Stimulated activated naive B cell treated with anti-CD40 and anti-IgM and Interleukin-4, amounts not matched to agents 10 μg/mL and 1 μg/mL and 100 μg/mL, for 72 hours (primary cell): ENCODE measurements at regions not wholly inside any gene's neighbourhood (a gene's known extent, or its start where the extent isn't known, plus 50 kb on each side); places are given as distances from the start of the nearest gene placed in this dataset.

Experiments used
- ATAC-seq, 2 donors: fragments of 150-1000 bp; cut with Tn5 transposase; replicated peaks; 2 replicates each; pipeline ENCODE4 v1.10.0; 2021; ENCODE audit warnings: moderate library complexity in 1 of 2
- DNase-seq: peaks from one replicate; pipeline ENCODE4 v3.0.0; 2021
- H3K27ac Mint-ChIP-seq: one replicate; pipeline ENCODE4 v1.8.0; 2022; ENCODE audit warnings: mild to moderate bottlenecking, mixed read lengths
- H3K27me3 Mint-ChIP-seq, 2 donors: one replicate each; pipeline ENCODE4 v1.8.0; 2022; ENCODE audit warnings: mixed read lengths in 2 of 2
- H3K36me3 Mint-ChIP-seq, 2 donors: one replicate each; pipeline ENCODE4 v1.8.0; 2022; ENCODE audit warnings: mixed read lengths in 2 of 2, mild to moderate bottlenecking in 1 of 2
- H3K4me1 Mint-ChIP-seq, 2 donors: one replicate each; pipeline ENCODE4 v1.8.0; 2022; ENCODE audit warnings: mixed read lengths in 2 of 2, mild to moderate bottlenecking in 1 of 2
- H3K4me3 Mint-ChIP-seq, 2 donors: one replicate each; pipeline ENCODE4 v1.8.0; 2022; ENCODE audit warnings: mild to moderate bottlenecking in 2 of 2, mixed read lengths in 2 of 2, moderate library complexity in 1 of 2
- H3K9me3 Mint-ChIP-seq, 2 donors: one replicate each; pipeline ENCODE4 v1.8.0; 2022; ENCODE audit warnings: mixed read lengths in 2 of 2, mild to moderate bottlenecking in 1 of 2

DNA sequence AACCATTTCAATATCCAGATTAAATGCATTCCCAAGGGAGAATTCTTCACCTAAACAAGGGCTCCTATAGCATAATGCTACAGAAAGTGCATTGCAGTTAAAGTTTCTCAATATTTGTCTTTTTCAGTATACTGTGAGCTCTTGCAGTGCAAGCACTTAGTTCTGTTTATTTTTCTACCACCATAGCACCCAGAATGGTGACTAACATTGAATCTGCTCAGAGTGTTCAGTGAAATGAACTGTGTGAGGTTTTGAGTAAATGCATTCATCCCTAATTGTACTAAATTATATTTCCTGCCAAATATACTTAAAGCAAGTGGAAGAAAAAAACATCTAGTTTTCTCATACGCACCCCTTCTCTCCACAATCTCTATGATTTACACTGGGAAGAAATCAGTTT lies 383.9 kb downstream of the PCDH7 start:
- DNase-seq (no peak), ATAC-seq (no peak)
- H3K27me3 Mint-ChIP-seq = no peaks in the 10 kb centered on the region
- no peaks in the 10 kb centered on the region for H3K4me1 Mint-ChIP-seq
- no peaks in the 10 kb centered on the region for H3K36me3 Mint-ChIP-seq
- no peak overlapping the region for H3K27ac Mint-ChIP-seq
- H3K9me3 Mint-ChIP-seq = peaks cover 1 to 3% of the 10 kb centered on the region in 2 donors
- no peak overlapping the region for H3K4me3 Mint-ChIP-seq

DNA sequence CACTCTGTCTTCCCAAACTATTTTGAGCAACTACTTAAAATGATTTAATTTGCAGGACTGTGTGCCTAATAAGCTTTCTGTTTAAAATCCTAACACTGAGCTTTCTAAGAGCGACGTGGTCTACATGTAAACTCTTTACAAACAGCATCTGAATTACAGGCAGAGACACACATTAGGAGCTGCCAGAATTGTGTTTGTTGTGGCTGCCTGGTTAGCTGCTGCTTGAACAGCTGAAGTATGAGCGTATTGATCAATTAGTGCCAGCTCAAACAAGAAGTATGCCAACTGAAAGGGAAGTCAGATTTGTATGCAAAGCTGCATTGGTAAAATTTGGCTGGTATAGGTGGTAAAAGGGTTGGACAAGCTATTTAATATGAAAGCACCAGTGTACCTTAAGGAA lies 384.4 kb downstream of the PCDH7 start:
- H3K4me3 Mint-ChIP-seq = no peak overlapping the region
- H3K4me1 Mint-ChIP-seq = no peaks in the 10 kb centered on the region
- no peak overlapping the region for H3K27ac Mint-ChIP-seq
- DNase-seq (no peak), ATAC-seq (no peak)
- no peaks in the 10 kb centered on the region for H3K36me3 Mint-ChIP-seq
- H3K27me3 Mint-ChIP-seq = no peaks in the 10 kb centered on the region
- peaks cover 1 to 3% of the 10 kb centered on the region in 2 donors for H3K9me3 Mint-ChIP-seq

DNA sequence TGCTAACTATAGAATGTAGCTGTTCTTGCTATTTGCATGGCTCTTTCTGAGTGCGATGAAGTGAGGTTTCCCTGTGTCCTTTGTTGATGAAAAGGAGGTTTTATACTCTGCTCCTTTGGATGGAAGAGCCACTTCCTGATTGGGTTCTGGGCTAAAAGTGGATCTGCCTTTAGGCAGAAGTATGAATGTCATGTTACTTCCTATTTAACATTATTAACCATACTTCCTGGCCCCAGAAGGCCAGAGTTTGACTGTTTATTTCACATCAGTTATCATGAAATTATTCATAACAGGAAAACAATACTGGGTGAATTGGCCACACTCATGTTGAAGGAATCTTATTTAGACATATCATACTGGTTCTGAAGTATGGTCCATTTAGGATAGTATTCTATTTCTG lies 386.2 kb downstream of the PCDH7 start:
- ATAC-seq (no peak), DNase-seq (no peak)
- H3K9me3 Mint-ChIP-seq = peaks cover 0 to 1% of the 10 kb centered on the region in 2 donors
- H3K27me3 Mint-ChIP-seq = no peaks in the 10 kb centered on the region
- no peak overlapping the region for H3K27ac Mint-ChIP-seq
- no peak overlapping the region for H3K4me3 Mint-ChIP-seq
- H3K36me3 Mint-ChIP-seq = no peaks in the 10 kb centered on the region
- no peaks in the 10 kb centered on the region for H3K4me1 Mint-ChIP-seq

DNA sequence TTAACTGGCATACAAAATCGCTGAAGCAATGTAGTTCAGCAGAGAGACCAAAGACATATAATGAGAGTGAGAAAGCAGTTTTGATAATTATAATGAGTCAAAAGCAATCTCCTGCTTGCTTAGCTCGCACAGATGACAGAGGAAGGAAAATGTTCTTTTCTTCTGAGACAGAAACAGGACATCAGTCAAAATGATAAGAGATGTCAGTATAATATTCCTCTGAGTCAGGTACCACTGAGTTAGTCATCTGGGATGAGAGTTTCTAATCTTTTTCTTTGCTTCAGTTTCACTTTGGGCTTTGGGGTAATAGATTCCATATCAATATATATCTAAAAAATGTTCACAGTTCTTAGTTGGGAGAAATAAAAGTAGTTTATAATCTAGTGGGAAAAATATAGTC lies 387.2 kb downstream of the PCDH7 start:
- Mint-ChIP-seq H3K4me3 (no peak overlapping the region), H3K4me1 (no peaks in the 10 kb centered on the region), H3K9me3 (peaks cover 0 to 1% of the 10 kb centered on the region in 2 donors), H3K36me3 (no peaks in the 10 kb centered on the region), H3K27ac (no peak overlapping the region), H3K27me3 (no peaks in the 10 kb centered on the region)
- DNase-seq (no peak), ATAC-seq (no peak)

DNA sequence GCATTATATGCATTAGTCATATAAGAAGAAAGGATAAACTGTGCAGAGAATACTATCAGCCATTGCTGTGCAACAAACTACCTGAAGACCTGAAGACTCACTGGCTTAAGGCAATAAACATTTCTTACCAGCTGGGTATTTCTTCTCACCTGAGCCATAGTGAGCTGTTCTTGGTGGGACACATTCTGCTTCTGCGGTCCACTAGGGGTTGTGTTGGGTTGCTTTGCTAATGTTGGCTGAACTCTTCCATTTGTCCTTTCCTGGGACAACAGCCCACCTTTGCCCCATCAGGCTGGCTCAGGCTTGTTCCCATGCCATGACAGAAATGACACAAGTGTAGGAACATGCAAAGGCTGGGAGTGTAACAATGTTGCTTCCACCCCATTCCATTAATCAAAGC lies 388.6 kb downstream of the PCDH7 start:
- Mint-ChIP-seq H3K27me3 (no peaks in the 10 kb centered on the region), H3K4me3 (no peak overlapping the region), H3K36me3 (no peaks in the 10 kb centered on the region), H3K9me3 (no peaks in the 10 kb centered on the region), H3K4me1 (no peaks in the 10 kb centered on the region), H3K27ac (no peak overlapping the region)
- DNase-seq = no peak
- no peak for ATAC-seq

DNA sequence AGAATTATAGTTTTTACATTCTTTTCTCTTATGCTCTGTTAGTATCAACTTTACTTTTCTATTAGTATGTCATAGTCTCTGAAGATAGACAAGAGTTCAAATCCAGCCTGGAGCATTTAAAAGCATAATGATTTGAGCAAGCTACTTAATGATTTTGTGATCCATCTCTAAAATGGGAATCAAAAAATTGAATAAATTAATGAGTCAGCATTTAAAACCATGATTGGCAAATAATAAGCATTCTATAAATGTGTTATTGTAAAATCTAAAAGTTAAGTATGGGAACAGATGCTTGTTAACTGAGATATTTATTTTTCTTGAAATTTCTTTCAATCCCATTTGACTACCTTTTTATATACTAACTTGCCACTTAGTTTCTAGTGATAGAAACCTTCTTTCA lies 391.6 kb downstream of the PCDH7 start:
- Mint-ChIP-seq H3K9me3 (no peaks in the 10 kb centered on the region), H3K27ac (no peak overlapping the region)

DNA sequence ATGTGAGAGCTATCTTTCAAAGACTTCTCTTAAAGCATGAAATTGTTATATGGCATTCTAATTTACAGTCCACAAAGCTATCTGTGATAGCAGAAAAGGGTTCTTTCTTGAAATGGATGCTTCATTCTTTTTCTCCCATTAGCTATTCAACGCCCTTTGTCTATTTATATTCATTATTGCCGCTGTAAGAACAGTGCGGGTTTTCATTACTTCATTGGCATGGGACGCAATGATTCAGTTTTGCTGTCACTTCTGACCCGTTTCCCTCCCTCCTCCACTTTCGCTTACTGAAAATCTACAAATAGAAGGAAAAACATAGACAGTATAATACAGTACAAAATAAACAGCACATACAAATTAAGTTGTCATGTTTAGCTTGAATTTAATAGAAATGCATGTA lies 394.6 kb downstream of the PCDH7 start:
- Mint-ChIP-seq H3K27ac (no peak overlapping the region), H3K36me3 (no peaks in the 10 kb centered on the region), H3K9me3 (no peaks in the 10 kb centered on the region), H3K4me1 (no peaks in the 10 kb centered on the region), H3K4me3 (no peak overlapping the region), H3K27me3 (no peaks in the 10 kb centered on the region)
- no peak for ATAC-seq
- DNase-seq = no peak

More for the DNA sequence above, 391.6 kb downstream of the PCDH7 start:
- no peak for DNase-seq
- Mint-ChIP-seq H3K27me3 (no peaks in the 10 kb centered on the region), H3K36me3 (no peaks in the 10 kb centered on the region), H3K4me1 (no peaks in the 10 kb centered on the region), H3K4me3 (no peak overlapping the region)
- no peak for ATAC-seq

DNA sequence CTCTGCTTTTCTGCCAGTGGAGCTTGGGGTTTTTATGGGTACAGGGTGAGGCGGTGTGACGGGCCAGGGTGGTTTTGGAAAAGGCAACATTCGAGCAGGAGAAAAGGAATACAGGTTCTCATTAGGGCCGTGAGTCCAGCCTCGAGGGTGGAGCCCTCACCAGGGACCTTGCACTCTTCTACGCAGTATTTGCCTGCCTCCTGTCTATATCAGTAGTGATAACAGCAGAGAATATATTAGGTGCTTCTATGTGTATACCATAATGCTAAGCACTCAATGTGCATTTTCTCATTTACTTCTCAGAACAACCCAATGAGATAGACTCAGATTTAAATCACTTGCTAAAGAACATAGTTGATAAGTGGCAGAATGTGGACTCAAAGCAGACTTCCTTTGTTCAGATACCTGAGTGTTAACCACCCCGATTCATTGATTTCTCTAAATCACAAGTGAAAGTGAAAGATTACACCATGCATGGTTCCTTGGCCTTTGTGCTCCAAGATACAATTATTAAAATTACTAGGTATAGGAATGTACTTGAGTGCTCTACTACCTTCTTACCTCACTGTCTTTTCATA lies 403.9 kb downstream of the PCDH7 start:
- ATAC-seq (no peak), DNase-seq (no peak)
- no peaks in the 10 kb centered on the region for H3K27me3 Mint-ChIP-seq
- peaks cover 3 to 4% of the 10 kb centered on the region in 2 donors for H3K9me3 Mint-ChIP-seq
- H3K36me3 Mint-ChIP-seq = no peaks in the 10 kb centered on the region
- no peak overlapping the region for H3K27ac Mint-ChIP-seq
- no peaks in the 10 kb centered on the region for H3K4me1 Mint-ChIP-seq
- H3K4me3 Mint-ChIP-seq = no peak overlapping the region

DNA sequence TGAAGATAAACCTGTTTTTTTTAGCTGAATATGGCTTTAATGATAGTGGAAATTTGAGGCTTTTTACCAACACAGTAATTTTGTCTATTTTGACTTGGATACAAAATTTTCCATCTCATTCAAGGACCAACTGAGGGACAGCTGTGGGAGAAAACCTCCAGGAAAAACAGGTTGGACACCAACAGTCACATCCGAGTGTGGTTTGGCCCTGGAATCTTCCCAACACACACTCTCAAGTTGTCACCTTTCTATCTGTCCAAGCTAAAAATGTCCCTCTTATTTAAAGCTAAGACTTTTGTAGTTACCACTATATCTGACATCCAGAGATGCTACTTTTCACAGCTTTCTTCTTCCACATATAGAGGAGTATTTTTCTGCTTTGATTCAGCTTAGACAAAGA lies 404.9 kb downstream of the PCDH7 start:
- no peak overlapping the region for H3K4me3 Mint-ChIP-seq
- no peaks in the 10 kb centered on the region for H3K36me3 Mint-ChIP-seq
- H3K4me1 Mint-ChIP-seq = no peaks in the 10 kb centered on the region
- no peaks in the 10 kb centered on the region for H3K27me3 Mint-ChIP-seq
- DNase-seq (no peak), ATAC-seq (no peak)
- H3K27ac Mint-ChIP-seq = no peak overlapping the region
- peaks cover 3 to 4% of the 10 kb centered on the region in 2 donors for H3K9me3 Mint-ChIP-seq

DNA sequence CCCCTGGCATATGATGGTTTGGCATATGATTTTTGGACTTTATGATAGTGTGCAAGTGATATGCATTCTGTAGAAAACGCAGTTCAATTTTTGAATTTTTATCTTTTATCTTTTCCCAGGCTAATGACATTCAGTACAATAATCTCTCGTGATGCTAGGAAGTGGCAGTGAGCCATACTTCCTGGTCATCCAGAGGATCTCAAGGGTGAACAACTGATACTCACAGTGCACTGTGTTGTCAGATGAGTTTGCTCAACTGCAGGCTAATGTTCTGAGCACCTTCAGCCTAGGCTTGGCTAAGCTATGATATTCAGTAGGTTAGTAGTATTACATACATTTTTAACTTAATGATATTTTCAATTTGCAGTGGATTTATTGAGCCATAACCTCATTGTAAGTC lies 405.3 kb downstream of the PCDH7 start:
- Mint-ChIP-seq H3K4me1 (no peaks in the 10 kb centered on the region), H3K36me3 (no peaks in the 10 kb centered on the region), H3K27ac (no peak overlapping the region), H3K4me3 (no peak overlapping the region), H3K27me3 (no peaks in the 10 kb centered on the region), H3K9me3 (peaks cover 0 to 3% of the 10 kb centered on the region in 2 donors)
- ATAC-seq = no peak
- DNase-seq = no peak

DNA sequence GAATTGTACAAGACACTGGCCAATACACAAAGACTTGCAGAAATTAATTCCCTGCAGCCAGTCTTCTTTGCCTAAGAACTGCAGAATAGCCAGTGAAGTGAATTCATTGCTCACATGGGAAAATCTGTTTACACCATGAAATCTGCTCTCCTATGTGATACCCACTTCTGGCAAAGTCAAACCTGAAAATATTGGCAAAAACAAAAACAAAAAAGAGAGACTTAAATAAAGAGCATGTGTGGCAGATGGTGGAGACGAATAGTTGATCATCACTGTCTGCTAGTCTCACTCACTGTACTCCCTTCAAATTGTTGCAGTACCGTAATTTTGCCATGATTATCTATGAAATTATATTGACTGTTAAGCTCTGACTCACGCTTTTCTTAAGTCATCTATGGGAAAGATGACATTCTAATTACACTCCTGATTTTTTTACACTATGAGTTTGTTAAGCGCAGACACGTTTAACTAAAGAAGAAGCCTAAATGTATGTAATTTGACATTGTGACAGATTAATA lies 406.8 kb downstream of the PCDH7 start:
- DNase-seq (no peak), ATAC-seq (no peak)
- Mint-ChIP-seq H3K4me3 (no peak overlapping the region), H3K36me3 (no peaks in the 10 kb centered on the region), H3K4me1 (no peaks in the 10 kb centered on the region), H3K9me3 (peaks cover 0 to 3% of the 10 kb centered on the region in 2 donors), H3K27ac (no peak overlapping the region), H3K27me3 (no peaks in the 10 kb centered on the region)

DNA sequence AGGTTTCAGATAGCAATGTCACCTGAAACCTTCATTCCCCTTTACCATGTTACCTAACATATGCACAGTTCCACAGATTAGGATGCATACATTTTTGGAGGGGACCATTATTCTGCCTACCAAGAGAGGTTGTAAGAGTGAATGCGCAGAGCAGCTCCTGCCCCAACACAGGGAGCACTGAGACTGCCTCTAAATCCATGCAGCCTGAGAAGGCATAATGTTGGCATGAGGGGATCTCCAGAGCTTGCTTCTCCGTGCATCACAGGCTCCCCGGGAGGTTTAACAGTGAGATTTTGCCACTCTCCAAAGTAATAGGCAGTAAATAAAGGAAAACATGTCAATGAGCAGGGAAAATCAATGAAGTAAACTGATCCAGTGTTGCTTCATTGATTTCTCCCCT lies 410.8 kb downstream of the PCDH7 start:
- ATAC-seq (no peak), DNase-seq (no peak)
- no peaks in the 10 kb centered on the region for H3K27me3 Mint-ChIP-seq
- H3K27ac Mint-ChIP-seq = no peak overlapping the region
- no peaks in the 10 kb centered on the region for H3K4me1 Mint-ChIP-seq
- no peaks in the 10 kb centered on the region for H3K9me3 Mint-ChIP-seq
- no peak overlapping the region for H3K4me3 Mint-ChIP-seq
- no peaks in the 10 kb centered on the region for H3K36me3 Mint-ChIP-seq

DNA sequence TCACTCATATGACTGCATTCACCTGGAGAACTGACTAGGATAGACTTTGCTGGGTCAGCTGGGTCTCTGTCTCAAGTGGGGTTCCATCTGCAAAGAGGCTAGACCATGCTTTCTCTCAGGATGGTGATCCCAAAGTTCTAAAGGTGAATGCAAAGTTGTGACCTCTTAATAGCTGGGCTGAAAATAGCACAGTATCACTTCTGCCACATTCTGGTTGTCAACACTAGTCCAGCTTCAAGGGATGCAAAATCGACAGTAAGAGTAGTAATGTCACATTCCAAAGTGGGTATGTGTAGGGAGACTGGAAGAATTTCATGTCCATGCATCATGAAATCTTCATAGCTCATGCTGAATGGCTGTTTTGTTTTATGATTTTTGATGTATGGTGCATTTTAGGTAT lies 414.6 kb downstream of the PCDH7 start:
- Mint-ChIP-seq H3K27ac (no peak overlapping the region), H3K36me3 (no peaks in the 10 kb centered on the region), H3K4me1 (no peaks in the 10 kb centered on the region), H3K27me3 (no peaks in the 10 kb centered on the region), H3K4me3 (no peak overlapping the region), H3K9me3 (no peaks in the 10 kb centered on the region)
- ATAC-seq (no peak), DNase-seq (no peak)

DNA sequence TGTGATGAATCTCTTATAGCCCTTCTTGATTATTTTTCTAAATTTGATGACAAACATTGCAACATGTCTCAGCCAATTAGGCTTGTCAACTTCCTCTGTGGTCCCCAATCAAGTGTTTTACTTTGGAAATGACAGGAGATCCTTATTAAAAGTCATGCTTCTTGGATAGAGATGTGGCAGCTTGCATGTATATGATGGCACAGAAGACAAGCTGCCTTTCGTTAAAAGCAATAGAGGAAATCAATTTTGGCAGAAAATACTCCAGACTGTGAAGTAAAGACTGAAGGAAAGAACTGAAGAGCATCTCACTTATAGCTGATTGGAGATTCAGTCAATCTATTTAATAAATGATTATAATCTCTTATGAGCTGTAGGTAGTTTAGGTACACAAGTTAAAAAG lies 419.6 kb downstream of the PCDH7 start:
- Mint-ChIP-seq H3K4me3 (no peak overlapping the region), H3K27ac (no peak overlapping the region), H3K36me3 (no peaks in the 10 kb centered on the region), H3K27me3 (no peaks in the 10 kb centered on the region), H3K9me3 (no peaks in the 10 kb centered on the region), H3K4me1 (no peaks in the 10 kb centered on the region)
- ATAC-seq (no peak), DNase-seq (no peak)

DNA sequence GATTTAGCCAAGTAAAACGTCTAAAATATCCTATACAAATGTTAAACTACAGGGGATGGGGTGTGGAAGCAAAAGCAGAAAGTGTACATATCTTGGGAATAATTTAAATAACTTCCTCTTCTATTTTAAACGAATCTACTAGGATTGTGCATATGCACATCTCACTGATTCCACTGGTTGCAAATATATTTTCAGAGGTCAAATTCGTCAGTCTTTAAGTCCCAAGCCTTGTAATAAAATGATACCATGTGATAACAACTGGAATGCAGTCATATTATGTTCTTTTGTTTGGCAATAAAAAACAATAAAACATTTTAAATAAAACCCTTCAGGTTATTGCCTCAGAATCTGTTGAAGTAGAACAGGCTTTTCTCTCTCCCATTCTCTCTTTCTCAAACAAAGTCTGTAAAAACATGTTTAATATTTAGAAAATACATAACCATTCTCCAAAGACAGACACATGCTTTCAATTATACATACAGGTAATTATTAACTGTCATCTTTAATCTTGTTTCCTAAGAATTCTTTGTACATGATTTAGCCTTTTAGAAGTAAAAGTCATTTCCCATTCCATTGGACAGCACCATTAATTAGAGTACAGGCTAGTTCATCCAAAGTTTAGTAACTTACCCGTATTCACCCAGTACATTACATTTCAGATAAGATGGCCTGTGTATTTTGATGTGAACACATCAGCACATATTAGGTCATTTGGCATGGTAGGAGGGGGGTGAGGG lies 421.1 kb downstream of the PCDH7 start:
- H3K27me3 Mint-ChIP-seq = no peaks in the 10 kb centered on the region
- ATAC-seq = no peak
- H3K4me3 Mint-ChIP-seq = no peak overlapping the region
- H3K27ac Mint-ChIP-seq = no peak overlapping the region
- no peaks in the 10 kb centered on the region for H3K9me3 Mint-ChIP-seq
- H3K4me1 Mint-ChIP-seq = no peaks in the 10 kb centered on the region
- no peaks in the 10 kb centered on the region for H3K36me3 Mint-ChIP-seq
- no peak for DNase-seq
